ENCODE measurements at regions not wholly inside any gene's neighbourhood (a gene's known extent, or its start where the extent isn't known, plus 50 kb on each side); places are given as distances from the start of the nearest gene placed in this dataset.

GRCh38 chr10:128314686-128315085 lies 188.5 kb upstream of the MKI67 start:
- no peaks in the 10 kb centered on the region for H3K36me3 ChIP-seq (ENCODE audit: low read depth)
- H3K9me3 ChIP-seq (ENCODE audit: severe bottlenecking), result no peaks in the 10 kb centered on the region
- TF ChIP-seq CTCF (IDR thresholded peaks at IDR 0.05; ENCODE audit: poor library complexity, severe bottlenecking), result no peak
- H3K4me3 ChIP-seq (ENCODE audit: severe bottlenecking), result no peak overlapping the region
- H3K27ac ChIP-seq (ENCODE audit: poor library complexity, severe bottlenecking), result no peak overlapping the region
- DNase-seq (ENCODE audit: low spot score) (no peak), ATAC-seq (ENCODE audit: low read depth) (no peak)
- H3K27me3 ChIP-seq (ENCODE audit: insufficient read depth, poor library complexity, severe bottlenecking), result no peaks in the 10 kb centered on the region
- no peaks in the 10 kb centered on the region for H3K4me1 ChIP-seq (ENCODE audit: insufficient read depth, poor library complexity, severe bottlenecking)

- Histone ChIP-seq H3K4me3 (ENCODE audit: severe bottlenecking) (no peak overlapping the region), H3K27me3 (ENCODE audit: insufficient read depth, poor library complexity, severe bottlenecking) (no peaks in the 10 kb centered on the region), H3K27ac (ENCODE audit: poor library complexity, severe bottlenecking) (no peak overlapping the region), H3K36me3 (ENCODE audit: low read depth) (no peaks in the 10 kb centered on the region), H3K4me1 (ENCODE audit: insufficient read depth, poor library complexity, severe bottlenecking) (no peaks in the 10 kb centered on the region), H3K9me3 (ENCODE audit: severe bottlenecking) (no peaks in the 10 kb centered on the region)
- no peak for ATAC-seq (ENCODE audit: low read depth)
- TF ChIP-seq CTCF (IDR thresholded peaks at IDR 0.05; ENCODE audit: poor library complexity, severe bottlenecking), result no peak
- no peak for DNase-seq (ENCODE audit: low spot score)
Observed at GRCh38 chr10:128316121-128316726, 190.0 kb upstream of the MKI67 start.

GRCh38 chr10:128316925-128317324 lies 190.7 kb upstream of the MKI67 start:
- DNase-seq (ENCODE audit: low spot score), result no peak
- H3K4me3 ChIP-seq (ENCODE audit: severe bottlenecking), result no peak overlapping the region
- H3K9me3 ChIP-seq (ENCODE audit: severe bottlenecking), result no peaks in the 10 kb centered on the region
- H3K27me3 ChIP-seq (ENCODE audit: insufficient read depth, poor library complexity, severe bottlenecking), result no peaks in the 10 kb centered on the region
- H3K4me1 ChIP-seq (ENCODE audit: insufficient read depth, poor library complexity, severe bottlenecking), result no peaks in the 10 kb centered on the region
- H3K36me3 ChIP-seq (ENCODE audit: low read depth), result no peaks in the 10 kb centered on the region
- ATAC-seq (ENCODE audit: low read depth), result no peak
- no peak for TF ChIP-seq CTCF (IDR thresholded peaks at IDR 0.05; ENCODE audit: poor library complexity, severe bottlenecking)
- H3K27ac ChIP-seq (ENCODE audit: poor library complexity, severe bottlenecking), result no peak overlapping the region

DNA sequence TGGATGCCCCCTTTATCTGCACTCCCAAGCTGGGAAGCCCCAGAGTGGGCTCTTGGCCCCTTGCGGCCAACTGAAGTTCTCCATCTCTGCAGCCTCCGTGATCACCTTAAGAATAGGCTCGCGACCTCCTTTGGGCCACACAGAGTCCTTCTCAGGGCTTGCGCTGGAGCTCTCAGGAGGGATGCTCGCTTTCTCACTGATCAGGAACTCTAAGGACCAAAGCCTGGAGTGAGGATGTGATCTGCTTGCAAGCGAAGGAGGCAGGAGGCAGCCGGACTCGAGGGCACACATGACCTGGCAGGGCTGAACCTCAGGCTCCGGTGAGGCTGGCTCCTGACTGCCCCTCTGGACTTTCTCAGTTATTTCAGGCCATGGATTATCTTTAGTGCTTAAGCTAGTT lies 192.1 kb upstream of the MKI67 start:
- no peak for TF ChIP-seq CTCF (IDR thresholded peaks at IDR 0.05; ENCODE audit: poor library complexity, severe bottlenecking)
- H3K9me3 ChIP-seq (ENCODE audit: severe bottlenecking), result no peaks in the 10 kb centered on the region
- ATAC-seq (ENCODE audit: low read depth) (no peak), DNase-seq (ENCODE audit: low spot score) (no peak)
- no peaks in the 10 kb centered on the region for H3K27me3 ChIP-seq (ENCODE audit: insufficient read depth, poor library complexity, severe bottlenecking)
- H3K4me3 ChIP-seq (ENCODE audit: severe bottlenecking), result no peak overlapping the region
- H3K36me3 ChIP-seq (ENCODE audit: low read depth), result no peaks in the 10 kb centered on the region
- H3K4me1 ChIP-seq (ENCODE audit: insufficient read depth, poor library complexity, severe bottlenecking), result no peaks in the 10 kb centered on the region
- H3K27ac ChIP-seq (ENCODE audit: poor library complexity, severe bottlenecking), result no peak overlapping the region

DNA sequence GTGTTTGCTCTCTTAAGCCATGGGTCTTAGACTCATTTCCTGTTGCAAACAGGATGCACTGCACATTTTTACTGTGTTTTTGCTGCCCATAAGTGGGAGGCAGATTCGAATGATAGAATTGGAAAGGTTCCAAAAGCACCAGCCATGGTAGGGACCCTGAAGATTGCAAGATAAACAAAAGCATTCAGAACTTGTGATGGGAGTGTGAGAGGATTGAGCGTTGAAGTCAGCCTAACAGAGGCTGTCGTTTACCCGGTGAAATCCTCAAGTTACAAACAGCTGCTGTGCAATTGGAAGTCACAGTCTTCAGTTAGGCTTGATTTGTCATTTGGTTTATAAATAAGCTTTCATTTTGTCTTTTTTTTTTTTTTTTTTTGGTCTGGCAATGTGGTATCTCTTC lies 192.7 kb upstream of the MKI67 start:
- Histone ChIP-seq H3K27me3 (ENCODE audit: insufficient read depth, poor library complexity, severe bottlenecking) (no peaks in the 10 kb centered on the region), H3K9me3 (ENCODE audit: severe bottlenecking) (no peaks in the 10 kb centered on the region), H3K36me3 (ENCODE audit: low read depth) (no peaks in the 10 kb centered on the region), H3K27ac (ENCODE audit: poor library complexity, severe bottlenecking) (no peak overlapping the region), H3K4me3 (ENCODE audit: severe bottlenecking) (no peak overlapping the region), H3K4me1 (ENCODE audit: insufficient read depth, poor library complexity, severe bottlenecking) (no peaks in the 10 kb centered on the region)
- no peak for DNase-seq (ENCODE audit: low spot score)
- no peak for TF ChIP-seq CTCF (IDR thresholded peaks at IDR 0.05; ENCODE audit: poor library complexity, severe bottlenecking)
- ATAC-seq (ENCODE audit: low read depth), result no peak

Measured in RWPE2 (cell line).